GM13976 (cell line): ENCODE measurements at regions not wholly inside any gene's neighbourhood (a gene's known extent, or its start where the extent isn't known, plus 50 kb on each side); places are given as distances from the start of the nearest gene placed in this dataset.
"Not testable (repeated sequence)": the region's sequence is repeated elsewhere in the genome, so short reads cannot be mapped to it uniquely, and the experiment has no call there.

ENCODE experiments used
- DNase-seq: peaks from one replicate; pipeline ENCODE4 v3.0.0; 2012; ENCODE audit warnings: low spot score
- CTCF ChIP-seq: IDR thresholded peaks from 2 replicates; pipeline ENCODE4 v1.5.1; 2012; ENCODE audit warnings: borderline replicate concordance, mild to moderate bottlenecking; ENCODE audit not compliant: insufficient read depth; ENCODE audit errors: extremely low read depth, missing control alignments, control extremely low read depth
- in situ Hi-C: fragments of 300-500 bp; cut with MboI; formaldehyde crosslinking; loops from one replicate; pipeline ENCODE4 v1.12.0; 2022; ENCODE audit warnings: low sequenced_read_pairs, mixed read lengths, inconsistent platforms; ENCODE audit not compliant: unreplicated experiment

GRCh38 chr3:81086348-81086747, 675.1 kb downstream of the GBE1 start:
- TF ChIP-seq CTCF: no peak
- no peak for DNase-seq
- in situ Hi-C loops: no loop called here

GRCh38 chr3:81080608-81081007, 680.8 kb downstream of the GBE1 start:
- in situ Hi-C loops: no loop called here
- TF ChIP-seq CTCF: no peak
- DNase-seq: no peak

- no peak for DNase-seq
- no peak for TF ChIP-seq CTCF
- in situ Hi-C loops: no loop called here
Measured at GRCh38 chr3:81072591-81072990, 688.9 kb downstream of the GBE1 start.

GRCh38 chr3:81068546-81068945, 692.9 kb downstream of the GBE1 start:
- no peak for DNase-seq
- in situ Hi-C loops: no loop called here
- TF ChIP-seq CTCF: no peak

GRCh38 chr3:81063896-81064295, 697.5 kb downstream of the GBE1 start:
- in situ Hi-C loops: no loop called here
- no peak for TF ChIP-seq CTCF
- DNase-seq: no peak

- DNase-seq, in situ Hi-C loops: not testable (repeated sequence)
Measured at GRCh38 chr3:81051133-81051532, 710.3 kb downstream of the GBE1 start.

- DNase-seq: no peak
- in situ Hi-C loops: no loop called here
- TF ChIP-seq CTCF: no peak
Measured at GRCh38 chr3:81048058-81048665, 713.3 kb downstream of the GBE1 start.

- no peak for DNase-seq
- in situ Hi-C loops: no loop called here
- TF ChIP-seq CTCF: no peak
Measured at GRCh38 chr3:81045976-81046375, 715.5 kb downstream of the GBE1 start.
